H54 (cell line): ENCODE measurements at regions not wholly inside any gene's neighbourhood (a gene's known extent, or its start where the extent isn't known, plus 50 kb on each side); places are given as distances from the start of the nearest gene placed in this dataset.

Experiments used
- DNase-seq: peaks from one replicate; pipeline ENCODE4 v3.0.0; 2011; ENCODE audit warnings: low spot score, mixed read lengths; ENCODE audit not compliant: insufficient read length
- FAIRE-seq: peaks from 3 replicates; lab custom pipeline; 2011; peaks lifted over from hg19 to GRCh38; lab: Jason Lieb, UNC
- POLR2A ChIP-seq: IDR thresholded peaks from 2 replicates; pipeline ENCODE4 v1.6.1; 2011; ENCODE audit warnings: low read depth, mild to moderate bottlenecking, low read length

DNA sequence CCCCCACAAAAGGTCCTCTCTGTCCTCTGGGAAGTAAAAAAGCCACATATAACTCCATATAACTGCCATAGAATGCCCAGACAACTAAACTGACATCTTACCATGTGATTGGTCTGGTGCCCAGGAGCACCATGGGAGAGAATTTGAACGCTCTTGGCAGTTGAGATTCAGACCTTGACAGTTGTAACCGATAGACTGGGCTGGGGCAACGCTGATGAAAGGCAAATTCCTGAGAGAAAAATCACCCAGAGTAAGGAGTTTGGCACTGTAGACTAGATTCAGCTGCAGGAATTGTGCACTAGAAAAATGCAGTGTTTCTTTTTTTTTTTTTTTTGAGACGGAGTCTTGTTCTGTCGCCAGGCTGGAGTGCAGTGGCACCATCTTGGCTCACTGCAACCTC, 240.5 kb downstream of the SOX2 start:
- FAIRE-seq: no peak
- DNase-seq: no peak
- no peak for TF ChIP-seq POLR2A

DNA sequence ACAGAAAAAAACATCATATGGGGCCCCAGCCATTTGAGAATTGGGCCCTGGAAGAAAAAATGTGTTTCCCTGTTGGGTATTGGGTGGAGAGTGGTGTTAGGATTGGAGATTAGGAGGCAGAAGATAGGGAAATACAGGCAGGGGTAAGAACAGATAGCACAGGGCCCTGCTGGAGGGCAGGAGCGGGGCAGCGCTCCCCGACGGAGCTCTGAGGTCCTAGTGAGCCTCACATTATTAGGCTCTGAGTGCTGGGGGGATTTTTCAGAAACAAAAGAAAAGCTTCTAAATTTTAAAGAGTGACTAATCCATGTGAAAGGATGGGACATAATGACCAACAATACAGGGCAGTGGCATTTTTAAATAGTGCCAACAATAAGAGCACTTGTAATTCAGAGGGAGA, 241.2 kb downstream of the SOX2 start:
- DNase-seq: no peak
- no peak for FAIRE-seq
- TF ChIP-seq POLR2A: no peak

DNA sequence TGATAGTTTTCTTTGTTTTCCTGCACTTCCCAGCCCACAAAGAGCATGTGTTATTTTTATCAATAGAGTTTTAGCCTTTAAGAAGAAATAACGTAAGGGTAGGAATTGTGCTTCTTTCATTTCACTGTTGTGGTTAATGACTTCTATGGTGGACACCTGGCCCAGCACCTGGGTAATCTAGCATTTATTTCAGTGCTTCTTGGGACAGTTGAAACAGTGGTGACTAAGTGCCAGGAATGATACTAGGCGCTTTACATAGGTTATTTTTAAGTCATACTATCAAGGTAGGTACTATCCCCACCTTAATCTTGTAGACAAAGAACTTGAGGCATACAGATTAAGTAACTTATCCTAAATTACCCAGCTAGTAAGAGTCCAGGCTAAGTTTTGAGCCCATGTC, 243.8 kb downstream of the SOX2 start:
- FAIRE-seq (no peak), DNase-seq (no peak)
- TF ChIP-seq POLR2A: no peak

DNA sequence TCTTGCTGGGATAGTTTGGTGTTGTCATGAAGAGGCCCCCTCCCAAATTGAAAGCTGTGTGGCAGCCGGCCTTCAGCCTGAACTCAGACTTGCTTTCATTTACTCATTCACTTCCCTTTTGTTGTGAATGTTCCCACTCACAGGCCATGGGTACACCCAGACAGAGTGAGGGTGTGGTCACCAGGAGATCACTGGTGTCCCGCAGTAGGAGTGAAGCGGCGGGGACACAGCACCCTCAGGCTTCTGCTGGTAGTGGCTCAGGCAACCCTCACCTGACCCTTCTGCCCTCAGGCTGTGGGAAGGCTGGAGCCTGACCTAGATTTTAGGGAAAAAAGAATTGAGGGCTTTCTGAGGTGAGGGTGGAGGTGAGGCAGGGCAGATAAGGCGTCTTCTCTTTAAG, 244.4 kb downstream of the SOX2 start:
- TF ChIP-seq POLR2A: no peak
- FAIRE-seq (no peak), DNase-seq (no peak)

DNA sequence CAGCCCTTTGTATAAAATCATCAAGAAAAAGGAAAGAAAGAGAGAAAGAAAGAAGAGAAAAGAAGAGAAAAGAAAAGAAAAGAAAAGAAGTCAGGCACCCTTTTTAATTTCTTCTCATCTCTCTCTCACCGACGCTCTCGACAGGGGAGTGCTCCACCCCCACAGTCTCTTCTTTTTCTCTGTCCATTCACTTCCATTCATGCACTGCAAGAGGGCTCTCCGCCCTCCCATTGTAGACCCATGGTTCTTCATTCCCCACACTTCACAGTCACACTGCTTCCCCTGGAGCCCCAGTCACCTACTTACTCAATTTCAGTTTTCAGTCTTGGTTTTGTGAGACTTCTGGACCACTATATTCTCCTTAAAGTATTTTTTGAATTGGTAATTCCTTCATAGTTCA, 254.7 kb downstream of the SOX2 start:
- no peak for DNase-seq
- FAIRE-seq: no peak
- no peak for TF ChIP-seq POLR2A

DNA sequence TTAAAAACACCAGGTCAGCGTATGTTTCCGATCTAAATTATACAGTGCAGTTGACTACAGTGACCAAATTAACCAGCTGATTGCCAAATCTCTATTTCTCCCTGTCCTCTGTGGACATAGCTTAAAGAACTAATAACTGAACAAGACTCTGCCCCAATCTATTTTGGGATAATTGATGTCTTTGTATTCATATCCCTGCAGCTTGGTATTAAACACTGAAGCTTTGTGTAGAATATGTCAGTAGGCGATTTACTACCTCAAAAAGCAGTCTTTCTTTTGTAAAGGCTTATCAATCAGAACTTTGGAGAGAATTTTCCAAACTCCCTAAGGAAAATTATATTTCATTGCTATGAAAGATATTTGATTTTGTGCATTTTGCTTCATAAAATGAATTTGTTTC, 258.2 kb downstream of the SOX2 start:
- DNase-seq (no peak), FAIRE-seq (no peak)
- TF ChIP-seq POLR2A: no peak

DNA sequence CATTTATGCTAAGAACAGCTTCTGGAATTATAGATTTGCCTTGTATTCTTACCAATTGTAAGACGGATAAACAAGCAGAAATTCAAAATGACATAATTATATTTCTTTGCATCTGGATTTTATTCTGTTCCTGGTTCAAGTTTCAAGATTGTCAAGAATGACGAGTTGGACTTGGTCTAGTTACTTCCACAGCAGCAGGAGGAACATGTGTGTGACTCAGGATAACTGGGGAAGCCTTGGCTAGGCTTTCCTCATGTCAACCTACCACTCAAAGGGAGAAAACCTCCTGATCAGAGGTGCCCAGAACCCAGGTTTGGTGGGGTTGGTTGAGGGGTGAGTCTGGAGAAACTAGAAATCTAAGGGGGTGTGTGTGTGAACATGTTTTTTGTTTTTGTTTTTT, 259.7 kb downstream of the SOX2 start:
- TF ChIP-seq POLR2A: no peak
- DNase-seq (no peak), FAIRE-seq (no peak)

DNA sequence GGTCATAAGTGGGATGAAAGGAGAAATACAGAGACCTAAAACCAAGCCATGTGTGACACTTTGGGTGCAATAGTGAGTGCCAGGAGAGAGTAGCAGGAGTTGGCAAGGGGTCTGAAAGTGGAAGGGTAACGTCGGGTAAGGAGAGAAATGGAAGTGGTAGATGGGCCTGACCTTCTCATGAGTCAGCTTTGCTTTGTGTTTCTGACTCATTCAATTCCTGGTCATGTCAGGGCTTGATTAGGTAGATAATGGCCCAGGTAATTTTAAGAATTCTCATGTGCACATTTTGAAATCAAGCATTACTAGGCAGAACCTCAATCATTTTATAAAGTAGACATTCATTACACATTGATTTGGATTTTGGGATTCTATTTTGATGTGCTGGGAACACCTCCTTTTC, 262.5 kb downstream of the SOX2 start:
- TF ChIP-seq POLR2A: no peak
- DNase-seq (no peak), FAIRE-seq (no peak)

- no peak for DNase-seq
- no peak for TF ChIP-seq POLR2A
- no peak for FAIRE-seq
Measured at GRCh38 chr3:181976526-181976925, 264.8 kb downstream of the SOX2 start.

DNA sequence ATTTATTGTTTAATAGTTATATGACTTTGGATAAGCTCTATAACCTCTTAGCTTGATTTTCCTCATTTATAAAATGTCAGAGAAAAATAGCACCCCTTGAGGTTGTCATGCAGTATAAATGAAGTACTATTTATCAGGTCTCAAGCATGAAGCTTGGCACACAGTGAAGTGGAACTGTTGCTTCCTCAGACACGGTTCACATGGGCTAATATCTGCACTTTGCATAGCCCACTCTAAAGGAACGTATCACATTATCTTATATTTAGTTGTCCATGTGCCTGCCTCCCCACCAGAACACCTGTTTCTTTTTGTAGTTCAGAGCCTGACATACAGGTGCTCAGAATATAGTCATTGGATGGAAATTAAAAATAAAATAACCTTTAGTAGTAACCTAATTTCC, 273.7 kb downstream of the SOX2 start:
- no peak for DNase-seq
- TF ChIP-seq POLR2A: no peak
- FAIRE-seq: no peak

- no peak for TF ChIP-seq POLR2A
- DNase-seq: no peak
- FAIRE-seq: no peak
Measured at GRCh38 chr3:181987736-181988135, 276.0 kb downstream of the SOX2 start.

GRCh38 chr3:181998828-181999227, 287.1 kb downstream of the SOX2 start:
- no peak for FAIRE-seq
- no peak for TF ChIP-seq POLR2A
- DNase-seq: no peak

DNA sequence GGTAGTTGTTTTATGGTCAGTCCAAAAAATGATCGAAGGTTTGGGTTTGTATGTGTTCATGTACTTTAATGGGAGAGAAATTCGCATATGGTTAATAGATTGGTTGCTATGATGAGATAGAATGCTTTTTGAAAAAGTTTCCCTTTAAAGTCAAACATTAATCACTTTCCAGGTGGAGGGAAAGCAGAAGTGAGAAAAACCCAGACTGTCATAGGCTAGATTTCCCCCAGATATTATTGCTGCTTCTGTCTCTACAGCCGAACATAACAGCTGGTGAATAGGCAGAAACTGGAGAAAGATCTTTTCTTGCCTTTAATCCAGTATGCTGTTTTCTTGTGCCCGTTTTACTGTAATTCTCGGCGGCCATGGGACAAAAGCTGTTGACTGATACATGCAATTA, 287.6 kb downstream of the SOX2 start:
- FAIRE-seq (no peak), DNase-seq (no peak)
- no peak for TF ChIP-seq POLR2A

- FAIRE-seq (no peak), DNase-seq (no peak)
- no peak for TF ChIP-seq POLR2A
Measured at GRCh38 chr3:182000447-182000846, 288.7 kb downstream of the SOX2 start.

- FAIRE-seq (no peak), DNase-seq (no peak)
- TF ChIP-seq POLR2A: no peak
Measured at GRCh38 chr3:182005219-182005618, 293.5 kb downstream of the SOX2 start.

DNA sequence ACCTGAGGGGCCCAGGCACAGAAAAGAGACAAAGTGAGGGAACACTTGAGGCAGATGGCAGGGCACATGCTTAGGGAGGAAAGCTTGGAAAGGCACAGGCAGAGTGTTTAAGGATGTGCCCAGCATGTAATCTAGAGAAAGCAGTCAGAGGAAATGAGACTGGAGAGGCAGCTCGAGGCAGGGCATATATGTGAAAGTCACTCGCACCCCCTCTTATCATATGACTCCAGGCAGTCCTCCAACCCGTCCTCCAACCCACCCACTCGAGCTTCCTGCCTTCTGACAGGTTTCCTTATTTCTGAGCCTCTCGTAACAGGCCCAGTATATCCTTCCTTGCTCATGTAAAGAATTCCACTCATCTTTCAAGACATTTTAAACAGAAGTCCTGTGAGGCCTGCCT, 294.0 kb downstream of the SOX2 start:
- DNase-seq (no peak), FAIRE-seq (no peak)
- TF ChIP-seq POLR2A: no peak
